HG03439 (cell line): ENCODE measurements at regions not wholly inside any gene's neighbourhood (a gene's known extent, or its start where the extent isn't known, plus 50 kb on each side); places are given as distances from the start of the nearest gene placed in this dataset.
"Not testable (repeated sequence)": the region's sequence is repeated elsewhere in the genome, so short reads cannot be mapped to it uniquely, and the experiment has no call there.

ENCODE experiments used
- ATAC-seq: cut with Tn5 transposase; IDR thresholded peaks from one replicate; pipeline ENCODE4 v1.9.1; 2021; ENCODE audit warnings: mild to moderate bottlenecking, moderate library complexity; ENCODE audit not compliant: unreplicated experiment

DNA sequence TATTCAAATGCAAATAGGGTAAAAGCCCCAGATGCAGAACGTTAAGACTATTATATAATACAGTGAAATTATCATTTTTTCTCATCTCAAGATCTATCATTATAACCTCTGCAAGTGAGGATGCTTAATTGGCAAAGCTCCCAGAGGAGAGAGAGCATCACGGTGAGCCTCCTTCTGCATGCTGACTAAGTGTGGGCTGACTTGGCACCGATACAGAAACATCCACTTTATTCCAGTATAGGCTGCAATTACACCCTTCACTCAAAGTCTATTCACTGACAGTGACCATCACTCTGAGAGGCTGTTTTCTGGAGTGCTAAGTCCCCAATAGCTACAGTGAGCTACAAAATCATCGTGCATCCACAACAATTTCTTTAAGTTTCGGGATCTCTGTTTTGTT is 171.1 kb upstream of the NBPF9 start:
- ATAC-seq: not testable (repeated sequence)

DNA sequence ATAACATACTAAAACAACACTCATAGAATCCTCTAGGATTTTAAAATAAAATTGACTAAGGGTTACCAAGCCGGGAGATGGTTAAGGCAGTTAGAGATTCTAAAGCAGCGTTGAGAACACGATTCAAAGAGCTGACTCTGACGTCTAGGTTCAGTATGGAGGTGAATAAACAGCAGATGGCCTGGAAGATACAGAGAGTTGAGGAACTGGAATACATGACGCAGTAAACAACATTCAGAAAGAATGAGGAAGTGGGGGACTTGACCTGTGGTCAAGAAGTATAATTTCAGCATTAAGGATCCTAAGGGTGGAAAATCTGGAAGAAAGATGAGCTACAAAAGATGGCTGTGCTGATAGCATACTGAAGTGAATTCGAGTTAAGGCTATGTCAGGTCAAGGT is 172.5 kb upstream of the NBPF9 start:
- not testable (repeated sequence) for ATAC-seq

- ATAC-seq: not testable (repeated sequence)
These were observed 173.1 kb upstream of the NBPF9 start for GRCh38 chr1:149276496-149276895.

DNA sequence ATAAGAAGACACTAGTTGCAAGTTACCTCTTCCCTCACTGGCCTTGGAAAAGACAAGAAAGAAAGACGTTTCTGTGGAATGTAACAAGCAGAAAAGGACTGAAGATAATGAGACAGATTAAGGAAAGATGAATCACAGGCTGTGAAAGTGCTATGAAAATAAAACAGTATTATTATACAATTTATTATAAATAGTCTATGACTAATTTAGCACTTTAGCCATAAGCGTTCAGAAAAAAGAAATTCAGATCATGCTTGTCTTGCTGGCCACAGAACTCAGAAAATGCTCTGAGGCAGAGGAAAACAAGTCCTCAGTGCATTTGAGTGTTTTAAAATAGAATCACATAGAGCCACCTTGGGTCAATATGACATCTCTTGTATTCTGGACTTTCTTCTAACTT is 174.8 kb upstream of the NBPF9 start:
- not testable (repeated sequence) for ATAC-seq

DNA sequence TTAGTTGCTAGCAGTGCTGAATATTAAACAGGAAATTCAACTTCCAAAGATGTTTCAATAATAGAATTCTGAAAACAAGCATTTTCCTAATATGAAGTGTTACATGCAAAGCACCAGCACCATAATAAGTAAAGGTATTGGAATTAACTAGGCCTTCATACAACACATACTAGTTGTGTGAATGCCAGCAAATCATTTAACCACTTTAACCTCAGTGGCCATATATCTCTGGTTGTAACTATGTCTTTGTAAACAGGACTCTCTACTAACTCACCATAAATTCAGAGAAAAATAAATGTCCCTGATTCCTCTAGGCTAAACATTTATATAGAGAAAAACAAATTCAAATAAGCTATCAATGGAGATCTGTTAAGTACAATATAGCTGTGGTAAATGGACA is 175.7 kb upstream of the NBPF9 start:
- not testable (repeated sequence) for ATAC-seq

- not testable (repeated sequence) for ATAC-seq
These were observed 176.2 kb upstream of the NBPF9 start for GRCh38 chr1:149279512-149279911.

DNA sequence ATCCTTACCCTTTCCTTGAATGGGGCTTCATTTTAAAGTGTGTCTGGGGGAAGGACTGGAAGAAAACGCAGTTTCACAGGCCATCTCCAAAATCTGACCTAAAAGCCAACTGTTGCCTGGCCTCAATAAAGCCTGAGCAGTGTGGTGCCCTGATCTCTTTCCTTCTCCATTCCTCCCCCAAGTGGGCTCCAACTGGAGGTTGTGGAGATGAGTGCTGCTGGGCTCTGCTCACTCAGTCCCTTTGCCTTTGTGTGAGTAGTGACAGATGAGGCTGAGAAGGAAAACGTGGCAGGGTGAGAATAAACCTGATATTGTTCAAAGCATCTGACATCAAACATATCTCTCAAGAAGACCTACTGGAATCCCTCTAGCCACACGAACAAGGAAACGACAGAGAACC is 181.4 kb upstream of the NBPF9 start:
- ATAC-seq: not testable (repeated sequence)

- ATAC-seq: not testable (repeated sequence)
These were observed 181.9 kb upstream of the NBPF9 start for GRCh38 chr1:149285205-149285604.

GRCh38 chr1:149285638-149286037 is 182.3 kb upstream of the NBPF9 start:
- ATAC-seq: not testable (repeated sequence)

GRCh38 chr1:149288580-149288979 is 185.2 kb upstream of the NBPF9 start:
- ATAC-seq: not testable (repeated sequence)

- not testable (repeated sequence) for ATAC-seq
These were observed 174.2 kb upstream of the NBPF19 start for GRCh38 chr1:149300478-149301218.

DNA sequence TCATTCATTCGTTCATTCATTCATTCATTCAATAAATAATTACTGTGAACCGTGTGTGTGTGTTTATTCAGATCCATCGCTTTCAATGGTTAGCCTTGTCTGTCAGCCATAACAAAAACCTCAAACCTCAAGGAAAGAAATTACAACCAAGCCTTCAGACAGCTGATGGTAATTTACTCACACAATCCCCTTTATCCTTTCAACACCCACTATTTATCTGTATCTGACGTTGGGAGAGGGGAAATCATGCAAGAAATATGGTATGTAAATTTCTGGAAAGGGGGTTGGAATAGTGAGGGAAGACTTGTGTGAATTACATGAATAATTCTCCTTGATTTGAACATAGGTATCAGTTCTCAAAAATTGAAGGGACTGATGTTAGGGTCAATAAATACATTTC is 173.6 kb upstream of the NBPF19 start:
- ATAC-seq: not testable (repeated sequence)

DNA sequence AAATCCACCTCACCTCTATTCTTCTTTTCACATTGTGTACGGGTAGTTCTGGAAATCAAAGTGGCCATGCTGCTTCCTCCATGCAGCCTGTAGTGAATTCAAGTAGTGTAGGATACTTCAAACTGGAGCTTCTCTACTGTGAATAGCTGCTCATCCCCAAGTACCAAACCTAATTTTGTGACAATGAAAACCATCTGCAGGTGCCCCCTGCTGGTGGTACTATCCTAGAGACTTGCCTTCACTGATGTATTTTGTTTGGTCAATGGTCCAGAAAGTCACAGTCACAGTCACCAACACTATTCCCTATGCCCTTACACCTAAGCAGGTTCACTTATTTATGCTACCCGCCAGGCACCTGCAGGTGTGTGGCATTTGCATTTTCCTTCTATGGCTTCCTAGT is 170.0 kb upstream of the NBPF19 start:
- ATAC-seq: not testable (repeated sequence)

- not testable (repeated sequence) for ATAC-seq
These were observed 167.2 kb upstream of the NBPF19 start for GRCh38 chr1:149307640-149308039.

GRCh38 chr1:149314921-149315320 is 159.9 kb upstream of the NBPF19 start:
- not testable (repeated sequence) for ATAC-seq

- ATAC-seq: not testable (repeated sequence)
These were observed 153.7 kb upstream of the NBPF19 start for GRCh38 chr1:149320971-149321731.

GRCh38 chr1:149321732-149322016 is 153.2 kb upstream of the NBPF19 start:
- not testable (repeated sequence) for ATAC-seq

- not testable (repeated sequence) for ATAC-seq
These were observed 144.8 kb upstream of the NBPF19 start for GRCh38 chr1:149330081-149330335.

DNA sequence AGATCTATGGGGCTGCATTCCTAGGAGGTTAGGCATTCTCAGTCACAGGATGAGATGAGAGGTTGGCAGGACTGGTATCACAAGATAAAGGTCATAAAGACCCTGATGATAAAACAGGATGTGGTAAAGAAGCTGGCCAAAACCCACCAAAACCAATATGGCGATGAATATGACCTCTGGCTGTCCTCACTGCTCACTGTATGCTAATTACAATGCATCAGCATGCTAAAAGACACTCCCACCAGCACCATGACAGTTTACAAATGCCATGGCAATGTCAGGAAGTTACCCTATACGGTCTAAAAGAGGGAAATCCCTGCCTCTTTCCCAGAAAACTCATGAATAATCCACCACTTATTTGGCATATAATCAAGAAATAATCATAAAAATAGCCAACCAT is 138.8 kb upstream of the NBPF19 start:
- not testable (repeated sequence) for ATAC-seq

GRCh38 chr1:149338221-149338691 is 136.6 kb upstream of the NBPF19 start:
- not testable (repeated sequence) for ATAC-seq

DNA sequence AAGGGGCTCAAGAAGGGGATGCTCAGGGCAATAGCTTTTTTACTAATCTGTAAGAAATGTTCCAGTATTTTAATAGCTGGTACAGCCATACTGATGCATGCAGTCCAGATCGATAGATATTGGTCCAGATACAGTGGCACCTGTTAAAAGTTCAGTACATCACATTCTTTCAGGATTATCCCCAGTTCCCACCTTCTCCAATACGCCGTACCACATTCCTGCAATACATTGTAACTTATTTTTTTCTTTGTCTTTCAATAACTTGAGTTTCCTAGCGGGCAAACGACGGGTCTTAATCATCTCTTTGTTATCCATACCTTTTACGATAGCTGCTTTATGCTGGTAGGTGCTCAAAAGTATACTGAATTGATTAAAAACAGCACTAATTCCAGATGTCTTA is 136.1 kb upstream of the NBPF19 start:
- ATAC-seq: not testable (repeated sequence)

GRCh38 chr1:149349448-149349847 is 125.4 kb upstream of the NBPF19 start:
- ATAC-seq: not testable (repeated sequence)
